Glomerular visceral epithelial cell (primary cell): ENCODE measurements at regions not wholly inside any gene's neighbourhood (a gene's known extent, or its start where the extent isn't known, plus 50 kb on each side); places are given as distances from the start of the nearest gene placed in this dataset.
"Not testable (repeated sequence)": the region's sequence is repeated elsewhere in the genome, so short reads cannot be mapped to it uniquely, and the experiment has no call there.

Experiments used
- DNase-seq: peaks from one replicate; pipeline ENCODE4 v3.0.0-alpha.2; 2016; ENCODE audit errors: extremely low spot score

DNA sequence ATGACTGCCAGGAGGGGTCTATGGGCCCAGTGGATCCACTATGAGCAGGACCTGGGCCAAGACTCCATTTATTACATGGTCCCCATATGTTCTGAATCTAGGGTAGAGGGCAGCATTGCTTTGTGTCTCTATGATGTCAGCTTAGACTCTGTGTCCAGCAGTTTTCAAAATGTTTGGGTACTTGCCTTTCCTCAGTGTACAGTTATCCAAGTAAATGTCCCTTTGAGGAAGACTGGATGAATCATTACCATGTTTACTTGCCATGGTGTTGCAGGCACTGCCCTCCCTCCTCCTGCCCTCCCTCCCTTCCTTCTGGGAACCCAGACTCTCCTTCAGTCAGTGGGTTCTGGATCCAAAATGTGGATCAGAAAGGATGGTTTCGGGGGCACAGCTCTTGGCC lies 108.6 kb downstream of the NRN1 start:
- no peak for DNase-seq

DNA sequence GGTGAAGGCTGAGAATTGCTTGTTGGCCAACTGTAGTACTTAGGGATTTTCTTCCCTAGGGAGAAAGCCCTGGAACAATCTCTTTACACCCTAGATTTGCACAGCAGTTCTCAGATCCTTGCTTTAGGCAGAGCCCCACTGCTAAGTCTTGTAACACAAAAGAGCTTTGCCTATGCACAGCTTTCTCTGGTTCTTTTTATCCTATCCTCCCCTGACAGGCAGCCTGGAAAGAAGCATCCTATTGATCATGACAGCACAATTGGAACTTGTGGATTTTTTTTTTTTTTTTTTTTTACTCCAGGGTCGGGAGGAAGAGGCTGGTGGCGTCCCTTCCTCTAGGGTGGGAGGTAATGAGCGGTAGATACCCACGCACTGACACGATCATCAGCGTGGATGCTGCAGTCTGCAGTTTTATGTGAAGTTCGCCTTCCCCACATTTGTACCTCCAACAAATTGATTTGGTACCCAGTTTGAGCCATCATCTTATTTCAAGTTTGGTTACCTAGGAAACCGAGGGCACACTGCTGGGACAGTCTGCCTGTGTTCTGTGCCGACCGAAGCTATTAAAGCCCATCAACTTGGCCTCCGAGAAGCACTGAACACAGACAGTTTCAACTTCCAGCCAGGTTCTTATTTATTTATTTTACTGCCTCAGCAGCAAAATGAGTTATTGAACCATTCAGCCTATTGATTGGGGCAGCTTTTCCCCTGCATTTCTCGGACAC lies 110.1 kb downstream of the NRN1 start:
- DNase-seq, result no peak

DNA sequence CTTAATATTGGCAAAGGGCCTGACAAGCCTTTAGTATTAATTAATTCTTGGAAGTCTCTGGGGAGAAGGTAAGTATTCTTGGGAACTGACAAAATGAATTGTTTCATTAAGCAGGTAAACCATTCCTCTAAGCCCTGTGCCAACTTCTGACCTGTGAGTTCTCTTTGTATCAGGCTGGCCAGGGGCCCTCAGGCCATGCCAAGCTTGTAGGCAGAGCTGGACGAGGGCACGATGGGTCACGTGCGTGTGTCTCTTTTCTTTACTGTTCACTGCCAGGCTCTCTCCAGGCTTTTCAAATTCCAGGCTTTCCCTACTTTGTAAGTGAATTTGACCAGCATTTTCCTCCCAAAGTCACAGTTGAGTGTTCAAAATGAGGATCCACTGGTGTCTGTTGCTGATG lies 112.4 kb downstream of the NRN1 start:
- DNase-seq, result no peak

DNA sequence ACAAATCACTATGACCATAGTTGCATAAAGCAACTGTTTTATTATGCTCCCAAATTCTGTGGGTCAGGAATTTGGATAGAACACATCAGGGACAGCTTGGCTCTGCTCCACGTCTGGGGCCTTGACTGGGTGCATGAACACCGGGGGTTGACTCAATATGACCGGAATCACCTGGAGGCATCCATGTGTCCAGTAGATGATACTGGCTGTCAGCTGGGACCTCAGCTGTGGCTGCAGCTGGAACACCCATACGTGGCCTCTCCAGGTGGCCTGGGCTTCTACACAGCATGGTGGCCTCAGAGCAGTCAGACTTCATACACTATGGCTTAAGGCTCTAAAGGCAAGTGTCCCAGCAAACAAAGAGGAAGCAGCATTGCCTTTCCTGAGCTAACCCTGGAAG lies 113.4 kb downstream of the NRN1 start:
- DNase-seq, result no peak

DNA sequence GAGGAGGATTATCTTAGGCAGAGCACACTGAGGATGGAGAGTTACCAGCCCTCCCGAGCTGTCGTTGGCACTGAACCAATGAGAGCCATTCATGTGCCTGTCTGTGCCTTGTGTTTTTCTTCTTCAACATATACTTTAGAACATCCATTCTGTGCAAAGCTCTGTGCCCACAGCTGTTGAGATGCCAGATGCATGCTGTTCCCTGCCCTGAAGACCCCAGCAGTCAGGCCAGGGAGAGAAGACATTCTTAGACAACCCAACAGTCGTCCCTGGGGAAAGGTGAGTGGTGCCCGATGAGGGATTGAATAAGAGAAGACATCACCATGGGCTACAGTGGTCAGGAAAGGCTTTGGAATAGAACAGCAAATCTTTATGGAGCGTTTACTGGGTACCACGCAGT lies 114.1 kb downstream of the NRN1 start:
- DNase-seq, result no peak

DNA sequence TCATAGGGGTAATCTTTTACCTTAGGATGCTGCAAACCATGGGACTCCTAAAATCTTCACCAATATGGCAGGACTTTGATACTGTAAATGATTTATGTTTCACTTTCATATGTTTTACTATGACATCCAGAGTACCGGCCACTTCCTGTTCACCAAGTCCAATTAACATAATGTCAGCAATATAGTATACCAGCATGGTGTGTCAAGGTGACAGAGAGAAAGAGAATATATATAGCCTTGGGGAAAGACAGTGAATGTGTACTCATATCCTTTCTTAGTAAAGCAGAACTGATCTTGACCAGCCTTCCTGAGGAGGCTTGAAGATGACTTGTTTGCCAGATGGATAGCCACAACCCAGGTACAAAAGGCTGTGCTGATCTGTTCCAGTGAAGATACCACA lies 127.9 kb downstream of the NRN1 start:
- no peak for DNase-seq

DNA sequence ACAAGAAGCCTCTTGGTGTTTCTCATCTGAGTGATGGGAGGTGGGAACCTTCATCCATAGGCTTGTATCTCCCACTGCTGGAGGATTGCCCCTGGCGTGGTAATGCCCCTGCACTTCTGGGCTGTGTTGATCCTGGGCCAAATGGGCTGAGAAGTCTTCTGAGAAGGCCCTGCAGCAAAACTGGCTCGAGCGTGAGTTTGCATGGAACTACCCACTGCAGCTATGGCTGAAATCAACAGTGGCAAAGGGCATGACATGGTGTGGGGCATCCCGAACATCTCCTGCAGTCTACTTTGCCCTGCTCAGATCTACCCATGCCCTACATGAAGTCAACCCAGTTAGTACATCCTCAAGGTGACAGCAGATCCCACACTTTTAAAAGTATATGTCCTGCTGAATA lies 130.6 kb downstream of the NRN1 start:
- no peak for DNase-seq

DNA sequence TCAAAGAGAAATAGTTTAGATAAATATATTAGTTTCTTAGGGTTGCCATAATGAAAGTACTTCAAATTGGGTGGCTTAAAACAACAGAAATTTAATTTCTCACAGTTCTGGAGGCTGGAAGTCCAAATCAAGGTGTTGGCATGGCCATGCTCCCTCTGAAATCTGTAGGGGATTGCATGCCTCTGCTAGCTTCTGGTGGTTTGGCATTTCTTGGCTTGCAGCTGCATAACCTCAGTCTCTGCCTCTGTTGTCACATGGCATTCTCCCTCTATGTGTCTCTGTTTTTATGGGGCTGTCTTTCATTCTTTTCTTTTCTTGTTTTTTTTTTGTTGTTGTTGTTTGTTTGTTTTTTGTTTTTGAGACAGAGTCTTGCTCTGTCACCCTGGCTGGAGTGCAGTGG lies 132.7 kb downstream of the NRN1 start:
- not testable (repeated sequence) for DNase-seq

DNA sequence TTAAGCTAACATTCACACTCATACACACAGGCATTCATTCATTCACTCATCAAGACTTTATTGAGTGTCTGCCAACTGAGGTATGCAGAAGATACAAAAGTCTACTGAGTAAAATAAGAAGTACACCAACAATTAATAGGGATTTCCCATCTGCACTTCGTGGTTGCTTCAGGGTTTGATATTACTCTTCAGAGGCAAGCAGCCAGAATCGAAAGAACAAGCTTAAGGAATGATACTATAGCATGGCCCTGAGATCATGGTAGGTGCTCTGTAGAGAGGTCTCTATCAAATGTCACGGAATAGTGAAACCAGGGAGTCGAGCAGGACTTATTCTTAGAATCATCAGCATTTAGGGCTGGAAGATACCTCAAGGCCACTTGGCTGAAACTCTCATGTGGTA lies 135.4 kb downstream of the NRN1 start:
- no peak for DNase-seq

DNA sequence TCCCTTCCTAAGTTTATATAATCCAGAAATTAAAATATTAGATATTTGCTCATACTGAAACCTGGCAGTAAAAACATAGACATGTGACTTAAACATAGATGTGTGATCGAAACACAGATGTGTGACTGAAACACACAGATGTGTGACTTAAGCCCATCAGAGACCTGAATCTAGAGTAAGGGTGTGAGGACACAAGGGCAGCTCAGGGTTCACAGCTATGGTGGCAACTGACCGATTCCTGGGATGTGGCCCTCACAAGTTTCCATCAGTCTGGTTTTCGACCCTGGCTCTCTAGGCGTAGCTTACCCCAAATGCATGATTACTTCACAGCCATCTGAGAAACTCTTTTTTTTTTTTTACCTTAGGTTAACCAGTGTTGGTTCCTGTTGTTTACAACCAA lies 137.0 kb downstream of the NRN1 start:
- DNase-seq, result no peak

DNA sequence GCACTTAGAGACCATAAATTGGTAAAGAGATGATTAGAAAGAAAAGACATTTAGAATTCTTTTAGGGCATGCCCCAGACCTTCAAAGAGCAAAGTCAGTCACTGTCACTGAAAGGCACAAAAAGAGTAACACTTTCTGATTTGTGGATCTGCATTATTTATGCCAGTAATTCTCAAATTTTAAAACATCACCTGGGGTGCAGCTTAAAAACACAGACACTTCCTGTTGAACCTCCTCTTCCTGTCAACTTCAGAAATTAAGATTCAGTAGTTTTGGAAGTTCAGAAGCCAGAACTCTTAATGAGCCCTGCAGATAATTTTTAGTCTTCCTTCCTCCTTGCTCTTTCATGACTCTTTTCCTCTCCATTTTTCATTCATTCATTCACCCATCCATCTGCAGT lies 137.5 kb downstream of the NRN1 start:
- no peak for DNase-seq

DNA sequence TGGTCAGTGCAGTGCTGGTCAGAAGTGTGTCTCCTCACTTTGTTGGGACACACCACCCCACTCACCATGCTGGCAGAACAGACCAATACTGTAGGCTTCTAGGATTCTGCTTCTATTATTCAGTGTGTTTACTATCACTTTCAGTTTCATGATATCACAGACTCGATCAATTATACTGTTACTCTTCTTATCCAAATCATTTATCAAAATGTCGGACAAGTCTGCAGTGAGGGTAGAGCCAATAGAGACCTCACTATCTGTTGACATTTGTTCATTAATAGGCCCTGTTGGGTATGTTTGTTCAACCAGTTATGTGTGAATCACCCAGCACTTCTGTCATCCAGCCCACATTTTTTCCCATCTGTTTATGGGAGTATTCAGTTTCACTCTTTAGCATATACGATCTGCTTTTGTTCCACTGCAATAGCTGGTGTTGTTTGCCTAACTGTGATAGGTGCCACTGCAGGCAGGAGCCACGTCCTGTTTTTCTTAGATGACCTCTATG lies 140.1 kb downstream of the NRN1 start:
- DNase-seq, result peak; percentile 33

DNA sequence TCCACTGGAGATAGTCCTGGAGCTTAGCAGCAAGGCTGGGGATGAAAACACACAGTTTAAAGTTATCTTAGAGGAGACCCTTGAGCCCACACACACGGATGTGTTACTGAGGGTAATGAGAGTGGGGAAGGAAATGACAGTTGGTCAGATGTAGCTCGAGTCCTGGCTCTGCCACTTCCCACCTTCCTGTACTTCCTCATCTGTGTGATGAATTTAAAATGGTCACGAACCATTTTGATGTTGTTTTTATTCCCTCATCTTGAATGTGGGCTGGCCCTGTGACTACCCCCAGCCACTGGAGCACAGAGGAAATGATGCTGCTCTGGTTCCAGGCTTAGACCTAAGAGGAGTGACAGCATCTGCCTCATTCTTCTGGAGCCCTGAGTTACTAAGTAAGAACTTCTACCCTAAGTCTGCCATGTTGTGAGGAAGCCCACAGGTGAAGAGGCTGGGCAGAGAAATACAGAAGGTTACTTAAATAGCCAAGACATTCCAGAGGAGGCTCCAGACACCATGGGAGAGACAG lies 141.2 kb downstream of the NRN1 start:
- no peak for DNase-seq

DNA sequence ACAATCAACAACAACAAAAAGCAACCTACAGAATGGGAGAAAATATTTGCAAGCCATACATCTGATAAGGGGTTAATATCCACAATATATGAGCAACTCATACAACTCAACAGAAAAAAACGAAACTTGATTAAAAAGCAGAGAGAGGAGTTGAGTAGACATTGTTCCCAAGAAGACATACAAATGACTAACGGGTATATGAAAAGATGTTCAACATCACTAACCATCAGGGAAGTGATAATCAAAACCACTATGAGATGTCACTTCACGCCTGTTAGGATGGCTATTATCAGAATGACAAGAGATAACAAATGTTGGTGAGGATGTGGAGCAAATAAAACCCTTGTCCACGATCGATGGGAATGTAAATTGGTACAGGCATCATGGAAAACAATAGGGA lies 145.9 kb downstream of the NRN1 start:
- DNase-seq, result no peak

DNA sequence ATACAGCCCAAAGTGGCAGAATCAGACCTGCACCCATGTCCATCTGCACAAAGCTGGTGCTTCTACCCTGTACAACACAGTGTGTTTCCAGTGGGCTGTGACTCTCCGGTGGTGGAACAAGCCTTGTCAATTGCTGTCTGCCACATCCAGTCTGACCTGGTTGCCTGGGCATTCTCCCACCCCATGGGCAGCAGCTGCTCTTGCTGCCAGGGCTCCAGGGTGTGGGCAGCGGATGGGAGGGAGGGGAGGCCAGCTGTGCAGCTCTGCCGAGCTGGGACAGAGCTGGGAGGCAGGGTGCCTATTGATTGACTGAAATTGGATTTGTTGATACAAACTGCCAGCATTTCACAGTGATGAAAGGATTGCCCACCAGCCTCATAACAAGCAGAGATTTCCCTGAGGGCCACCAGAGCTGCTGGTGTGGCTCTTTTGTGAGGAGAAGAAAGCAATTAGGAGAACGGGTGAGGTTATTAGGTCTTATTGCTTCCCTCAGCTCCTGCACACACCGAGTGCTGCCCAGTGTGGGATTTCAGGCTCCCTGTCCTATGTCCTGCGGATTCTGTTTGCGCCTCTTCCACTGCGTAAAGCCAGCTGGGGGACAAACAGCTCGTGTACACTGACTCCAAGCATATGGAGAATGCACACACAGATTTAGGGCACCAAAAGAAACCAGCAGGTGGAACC lies 150.8 kb downstream of the NRN1 start:
- DNase-seq, result no peak

DNA sequence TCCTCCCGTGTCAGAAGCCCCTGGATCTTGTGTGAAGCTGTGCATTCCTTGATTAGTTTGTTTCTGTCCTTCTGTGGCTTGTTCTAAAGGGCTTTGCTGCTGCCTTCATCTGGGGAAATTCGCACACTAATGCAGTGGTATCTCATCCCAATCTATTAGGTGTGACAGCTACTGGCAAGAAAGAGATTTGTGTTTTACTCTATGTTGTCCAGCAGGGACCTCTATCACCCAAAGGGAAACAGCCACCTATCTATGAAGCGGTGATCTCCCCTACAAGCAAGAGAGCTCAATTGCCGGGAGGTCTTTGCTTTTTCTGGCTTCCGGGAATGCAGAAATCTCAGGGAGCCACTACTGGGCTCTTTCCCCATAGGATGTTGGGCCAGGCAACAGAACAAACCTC lies 151.8 kb downstream of the NRN1 start:
- no peak for DNase-seq

DNA sequence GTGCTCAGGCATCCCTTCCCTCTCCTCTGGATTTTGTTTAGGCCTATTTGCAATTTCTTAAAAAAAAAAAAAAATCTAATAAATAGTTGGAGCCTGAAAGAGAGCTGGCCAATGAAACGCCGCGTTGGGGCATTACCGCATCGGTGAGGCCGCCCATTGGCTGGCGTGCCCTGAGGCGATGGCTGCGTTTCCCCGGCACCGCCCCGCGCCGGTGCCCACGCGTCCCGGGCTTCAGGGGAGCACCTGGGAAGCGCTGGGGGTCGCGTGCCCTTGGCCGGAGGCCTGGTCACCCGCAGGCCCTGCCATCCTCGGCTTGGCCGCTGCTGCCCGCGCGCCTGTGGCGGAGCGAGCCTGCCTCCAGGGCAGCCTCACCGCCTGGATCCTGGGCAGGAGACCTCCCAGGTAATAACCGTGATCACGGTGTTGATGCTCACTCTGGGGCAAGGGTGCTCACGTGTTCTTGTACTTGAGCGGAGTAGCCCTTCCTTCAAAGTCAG lies 155.4 kb downstream of the NRN1 start:
- DNase-seq, result no peak

DNA sequence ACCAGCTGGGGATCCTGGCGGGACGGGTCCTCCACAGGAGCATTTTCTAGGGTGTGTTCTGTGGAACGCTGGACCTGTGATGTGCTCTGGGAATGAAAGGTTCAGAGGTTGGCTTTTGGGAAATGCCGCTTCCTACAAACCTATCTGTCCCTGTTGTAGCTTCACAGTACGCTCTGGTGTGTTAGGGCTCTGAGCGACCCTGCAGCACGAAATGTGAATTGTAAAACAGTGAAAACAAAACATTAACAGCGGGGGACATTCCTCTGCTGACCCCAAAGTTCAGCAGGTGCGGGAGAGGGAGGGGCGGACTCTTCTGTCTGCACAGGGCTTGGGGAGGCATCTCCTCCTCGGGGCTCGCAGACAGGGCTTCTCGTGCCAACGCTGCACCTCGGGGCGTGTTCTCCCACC lies 155.9 kb downstream of the NRN1 start:
- no peak for DNase-seq

DNA sequence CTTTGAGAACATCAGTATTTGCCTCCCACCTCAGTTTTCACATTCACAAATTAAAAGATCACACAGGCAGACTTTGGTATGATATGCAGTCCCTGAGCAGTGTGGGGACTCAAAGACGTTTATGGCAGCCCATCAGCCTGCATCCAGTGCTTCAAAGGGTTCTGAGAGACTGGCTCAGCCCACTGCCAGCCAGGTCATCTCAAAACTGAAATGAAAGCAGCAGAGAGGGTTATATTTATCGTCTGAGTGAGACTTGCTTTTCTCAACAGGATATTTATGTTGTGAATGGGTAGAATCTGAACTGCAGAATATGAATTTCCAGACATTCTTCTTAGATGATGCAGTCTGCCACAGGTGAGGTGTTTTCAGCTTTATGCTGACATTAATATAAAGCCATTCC lies 159.8 kb downstream of the NRN1 start:
- DNase-seq, result no peak

DNA sequence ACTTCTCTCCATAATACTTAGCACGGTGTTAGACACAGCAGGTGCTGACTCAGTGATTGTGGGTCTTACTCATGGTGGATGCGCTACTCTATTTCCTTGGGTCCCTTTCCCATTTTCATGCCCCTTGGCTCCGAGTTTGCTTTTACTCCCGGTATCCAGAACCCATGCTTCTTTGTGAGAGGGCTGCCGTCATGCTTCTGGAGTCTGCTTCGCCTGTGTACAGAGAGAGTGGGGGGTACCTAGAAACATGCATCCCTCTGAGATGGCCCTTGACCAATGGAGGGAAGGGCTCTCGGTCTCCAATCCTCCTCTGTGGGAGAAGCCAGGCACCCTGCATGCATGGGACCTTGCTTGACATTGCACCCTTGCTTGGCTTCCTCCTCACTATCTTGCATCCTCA lies 160.4 kb downstream of the NRN1 start:
- DNase-seq, result no peak

DNA sequence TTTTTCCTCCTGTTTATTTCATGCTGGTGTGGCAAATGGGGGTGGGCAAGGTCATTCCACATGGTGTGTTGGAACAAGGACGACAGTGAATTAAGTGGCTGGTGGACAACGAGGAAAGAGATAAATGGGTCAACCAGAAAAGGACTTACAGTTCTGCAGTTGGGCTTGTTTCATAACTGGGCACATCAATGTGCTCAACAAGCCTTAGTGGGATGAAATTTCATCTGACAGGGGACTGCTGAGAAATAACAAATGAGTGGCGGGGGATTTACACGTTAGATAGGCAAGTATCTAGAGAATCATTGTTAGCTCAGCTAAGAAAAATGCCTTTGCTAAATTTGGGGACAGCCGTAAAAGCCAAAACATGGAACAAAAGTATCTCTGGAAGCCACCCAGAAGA lies 163.6 kb downstream of the NRN1 start:
- DNase-seq, result no peak

DNA sequence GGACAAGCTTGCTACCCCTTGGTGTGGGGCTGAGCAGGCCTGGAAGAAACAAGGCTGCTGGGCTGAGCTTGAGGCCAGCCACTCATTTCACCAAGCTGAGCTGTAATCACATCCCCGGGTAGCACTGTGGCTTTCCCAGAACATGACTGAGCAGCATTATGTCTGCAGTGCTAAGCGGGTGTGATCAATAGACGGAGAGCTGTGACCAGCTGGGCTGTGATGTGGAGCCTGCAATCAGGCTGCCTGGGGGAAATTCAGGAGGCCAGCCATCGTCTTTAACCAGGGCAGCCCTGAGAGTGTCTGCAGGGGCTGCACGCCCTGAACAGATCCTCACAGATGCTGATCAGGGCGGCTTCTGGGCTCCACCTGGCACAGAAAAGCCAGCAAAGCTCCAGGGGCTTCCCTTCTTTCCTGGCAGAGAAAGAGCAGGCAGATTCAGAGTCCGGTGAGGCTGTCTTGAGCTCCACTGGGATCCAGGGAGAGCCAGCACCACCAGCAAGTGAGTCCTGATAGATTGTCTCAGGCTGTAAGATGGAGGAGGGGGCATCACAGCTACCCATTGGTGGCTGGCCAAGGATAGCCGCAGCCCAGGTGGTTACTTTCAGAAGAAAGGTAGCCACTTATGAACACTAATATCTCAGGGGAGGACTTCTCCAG lies 165.9 kb downstream of the NRN1 start:
- DNase-seq, result no peak
